Mononuclear cell (primary cell): ENCODE measurements at regions not wholly inside any gene's neighbourhood (a gene's known extent, or its start where the extent isn't known, plus 50 kb on each side); places are given as distances from the start of the nearest gene placed in this dataset.

Experiments
- H3K27me3 ChIP-seq: 2 replicates; pipeline ENCODE4 v1.6.0; 2011; ENCODE audit warnings: low read length, control low read depth; ENCODE audit not compliant: insufficient read depth
- H3K4me1 ChIP-seq: 2 replicates; pipeline ENCODE4 v1.5.1; 2011; ENCODE audit warnings: mild to moderate bottlenecking, low read length, control low read depth; ENCODE audit not compliant: insufficient read depth
- H3K4me3 ChIP-seq: 2 replicates; pipeline ENCODE4 v1.5.1; 2011; ENCODE audit warnings: mild to moderate bottlenecking, low read length, moderate library complexity
- H3K9me3 ChIP-seq: 2 replicates; pipeline ENCODE4 v1.5.1; 2011; ENCODE audit warnings: low read depth, mild to moderate bottlenecking, control low read depth, low read length

DNA sequence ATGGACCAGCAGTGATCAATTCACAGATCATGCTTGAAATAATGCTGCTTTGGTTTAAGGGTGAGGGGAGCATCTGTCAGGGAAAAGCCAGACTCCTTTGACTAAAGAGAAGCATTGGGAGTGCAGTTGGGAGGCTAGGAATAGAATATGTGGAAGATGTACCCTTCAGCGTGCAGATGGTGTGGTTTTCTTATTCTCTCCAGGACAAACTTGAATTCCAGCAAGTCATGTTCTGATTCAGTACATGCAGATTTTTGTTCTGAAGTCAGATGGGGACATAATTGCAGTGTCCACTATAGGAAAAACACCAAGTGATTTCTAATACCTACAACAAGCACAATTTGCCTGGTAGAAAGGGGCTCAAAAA, 99.0 kb upstream of the LIMCH1 start:
- H3K4me1 ChIP-seq, result no peaks in the 10 kb centered on the region
- H3K27me3 ChIP-seq, result no peaks in the 10 kb centered on the region
- no peak overlapping the region for H3K4me3 ChIP-seq
- no peaks in the 10 kb centered on the region for H3K9me3 ChIP-seq

DNA sequence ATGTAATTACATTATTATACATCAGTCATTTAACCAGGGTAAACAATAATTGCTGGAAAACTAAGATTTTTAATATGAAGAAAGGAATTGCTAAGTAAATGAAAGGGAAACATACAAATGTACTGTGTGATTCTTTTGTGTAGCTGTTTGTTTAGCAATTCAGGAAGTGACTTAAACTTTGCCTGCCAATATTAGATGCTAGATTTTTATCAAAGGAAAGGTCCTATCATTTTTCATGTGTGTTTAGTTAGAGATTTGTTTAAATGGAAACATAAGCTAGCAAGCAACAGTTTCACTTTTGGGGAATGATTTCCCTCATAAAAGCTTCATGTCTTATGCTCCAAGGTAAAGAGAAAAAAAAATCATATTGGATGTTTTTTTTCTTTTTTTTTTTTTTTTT, 95.1 kb upstream of the LIMCH1 start:
- no peaks in the 10 kb centered on the region for H3K4me1 ChIP-seq
- no peak overlapping the region for H3K4me3 ChIP-seq
- no peaks in the 10 kb centered on the region for H3K9me3 ChIP-seq
- no peaks in the 10 kb centered on the region for H3K27me3 ChIP-seq

DNA sequence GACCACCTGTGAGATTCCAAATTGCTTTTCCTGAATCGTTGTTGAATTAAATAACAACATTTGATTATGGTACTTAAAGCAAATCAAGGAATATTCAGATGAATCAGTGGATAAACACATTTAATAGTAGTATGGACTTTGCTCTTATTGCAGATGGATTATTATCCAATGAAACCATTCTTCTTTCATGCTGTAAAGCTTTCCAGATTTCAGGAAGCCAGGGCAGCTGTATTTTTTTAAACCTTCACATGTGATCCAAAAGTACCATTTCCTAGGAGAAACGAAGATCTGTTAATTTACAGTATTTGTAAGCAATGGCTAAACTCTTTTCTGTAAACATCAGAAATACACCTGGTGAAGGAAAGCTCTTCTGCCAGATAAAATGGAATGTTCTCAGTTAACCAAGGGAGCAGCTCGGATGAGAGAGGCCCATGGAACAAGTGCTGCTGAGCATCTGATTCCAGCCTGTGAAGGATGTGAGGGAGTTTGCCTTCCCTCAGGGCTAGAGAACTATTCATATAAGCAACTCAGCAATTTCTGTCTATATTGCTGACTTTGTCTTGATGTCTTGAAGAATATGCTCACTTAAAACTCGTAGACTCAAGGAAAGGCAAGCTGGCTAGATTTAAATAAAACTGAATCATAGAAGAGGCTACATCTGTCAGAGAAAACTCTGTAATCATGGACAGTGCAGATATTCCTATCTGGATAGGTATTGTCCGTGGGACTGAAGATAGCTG, 94.4 kb upstream of the LIMCH1 start:
- H3K4me1 ChIP-seq, result no peaks in the 10 kb centered on the region

GRCh38 chr4:41446391-41446790, 91.6 kb upstream of the LIMCH1 start:
- Histone ChIP-seq H3K4me3 (no peak overlapping the region), H3K4me1 (no peaks in the 10 kb centered on the region), H3K27me3 (no peaks in the 10 kb centered on the region), H3K9me3 (no peaks in the 10 kb centered on the region)

More for the DNA sequence above, 94.4 kb upstream of the LIMCH1 start:
- H3K27me3 ChIP-seq, result no peaks in the 10 kb centered on the region
- no peak overlapping the region for H3K4me3 ChIP-seq
- H3K9me3 ChIP-seq, result no peaks in the 10 kb centered on the region

DNA sequence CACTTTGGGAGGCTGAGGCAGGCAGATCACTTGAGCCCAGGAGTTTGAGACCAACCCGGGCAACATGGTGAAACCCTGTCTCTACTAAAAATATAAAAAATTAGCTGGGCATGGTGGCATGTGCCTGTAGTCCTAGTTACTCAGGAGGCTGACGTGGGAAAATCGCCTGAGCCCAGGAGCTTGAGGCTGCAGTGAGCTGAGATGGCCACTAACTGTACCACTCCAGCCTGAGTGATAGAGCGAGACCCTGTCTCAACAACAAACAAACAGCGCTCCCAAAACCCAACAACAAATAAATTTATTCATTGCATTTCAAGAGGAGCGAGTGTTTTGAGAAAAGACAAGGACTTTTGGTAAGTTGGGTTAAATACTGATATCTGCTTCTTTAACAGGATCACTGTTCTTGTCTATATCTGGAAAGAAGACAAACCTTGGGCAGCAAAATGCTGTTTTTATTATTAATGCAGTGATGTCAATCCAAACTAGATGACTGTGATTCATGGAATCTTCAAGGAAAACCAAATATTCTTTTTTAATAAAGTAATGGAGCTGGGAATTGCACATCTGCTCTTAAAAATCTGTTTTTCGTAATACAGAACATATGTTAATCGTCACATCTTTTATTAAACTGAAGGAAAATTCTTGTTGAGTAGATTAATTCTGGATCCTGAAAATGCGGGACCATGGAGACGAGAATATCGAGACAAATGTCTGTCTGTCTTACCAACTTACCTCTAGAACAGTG, 90.8 kb upstream of the LIMCH1 start:
- Histone ChIP-seq H3K9me3 (no peaks in the 10 kb centered on the region), H3K27me3 (no peaks in the 10 kb centered on the region), H3K4me3 (no peak overlapping the region), H3K4me1 (peaks cover under 1% of the 10 kb centered on the region)

DNA sequence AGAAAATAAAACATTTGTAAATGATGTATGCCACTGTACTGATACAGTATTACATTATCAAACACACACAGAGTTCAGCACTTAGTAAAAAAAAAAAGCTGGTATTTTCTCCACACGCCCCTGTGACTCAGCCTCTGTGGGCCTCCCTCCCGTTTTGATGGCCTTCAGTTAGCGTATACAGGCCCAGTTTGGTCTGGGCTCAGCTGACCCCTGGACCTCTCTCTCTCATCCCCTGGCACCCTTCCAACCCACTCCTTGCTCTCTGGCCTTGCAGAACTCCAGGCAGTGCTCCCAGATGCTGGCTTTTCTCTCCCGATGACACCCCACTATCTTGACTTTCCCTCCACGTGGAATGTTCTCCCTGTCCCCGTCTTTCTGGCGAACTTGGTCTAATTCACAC, 89.0 kb upstream of the LIMCH1 start:
- H3K4me1 ChIP-seq, result peaks cover 4% of the 10 kb centered on the region
- H3K4me3 ChIP-seq, result no peak overlapping the region
- H3K9me3 ChIP-seq, result no peaks in the 10 kb centered on the region
- no peaks in the 10 kb centered on the region for H3K27me3 ChIP-seq

DNA sequence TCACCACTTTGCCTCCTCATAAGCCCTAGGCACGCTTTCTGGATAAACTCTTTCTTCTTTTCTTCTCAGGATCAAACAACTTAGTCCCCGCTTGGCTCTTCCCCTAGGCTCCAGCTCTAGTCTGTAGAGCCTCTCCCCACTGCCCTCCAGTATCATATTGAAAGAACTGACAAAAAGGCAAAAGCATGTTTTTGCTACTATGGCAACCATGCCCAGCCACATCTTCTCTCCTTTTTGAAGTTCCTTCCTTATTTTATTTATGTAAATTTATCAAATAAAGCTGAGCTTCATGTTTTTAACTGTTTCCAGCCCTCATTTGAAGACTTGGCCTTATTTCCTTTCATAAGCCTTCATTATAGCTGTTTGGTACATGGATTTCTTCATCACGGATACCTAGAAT, 86.0 kb upstream of the LIMCH1 start:
- Histone ChIP-seq H3K4me3 (no peak overlapping the region), H3K9me3 (no peaks in the 10 kb centered on the region), H3K27me3 (no peaks in the 10 kb centered on the region), H3K4me1 (peaks cover 4% of the 10 kb centered on the region)

DNA sequence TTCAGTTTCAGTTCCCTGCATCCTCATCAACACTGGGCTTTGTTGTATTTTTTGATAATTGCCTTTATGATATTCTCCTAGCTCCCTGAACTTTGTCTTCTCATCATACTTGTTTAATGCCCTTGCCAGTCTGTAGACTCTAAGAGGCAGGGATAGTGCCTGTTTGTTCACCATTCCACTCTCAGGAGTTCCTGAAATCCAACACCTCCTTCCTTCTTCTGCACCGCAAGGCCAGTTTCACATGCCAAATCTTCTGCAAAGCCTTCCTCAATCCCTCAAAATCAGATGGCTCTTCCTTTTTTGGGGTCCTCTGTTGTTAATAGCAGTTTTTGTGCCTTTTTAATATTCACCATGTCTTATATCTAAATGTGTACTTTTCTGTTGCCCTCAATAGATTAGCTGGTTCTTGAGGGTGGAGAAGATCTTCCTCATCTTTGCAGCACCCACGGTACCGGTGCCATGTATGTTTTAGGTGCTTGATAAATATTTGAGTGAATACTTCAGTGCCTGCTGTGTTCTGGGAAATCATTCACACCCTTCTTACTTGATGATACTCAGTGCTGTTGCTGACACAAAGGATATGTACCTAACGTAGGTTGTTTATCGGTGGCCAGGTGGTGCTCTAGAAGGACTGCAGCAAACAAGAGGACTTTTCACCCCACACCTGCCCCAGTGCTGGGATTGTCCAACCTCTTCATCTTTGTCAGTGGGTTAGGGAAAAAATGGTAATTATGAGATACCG, 85.3 kb upstream of the LIMCH1 start:
- Histone ChIP-seq H3K4me1 (peaks cover 4% of the 10 kb centered on the region), H3K27me3 (no peaks in the 10 kb centered on the region), H3K4me3 (no peak overlapping the region), H3K9me3 (no peaks in the 10 kb centered on the region)

DNA sequence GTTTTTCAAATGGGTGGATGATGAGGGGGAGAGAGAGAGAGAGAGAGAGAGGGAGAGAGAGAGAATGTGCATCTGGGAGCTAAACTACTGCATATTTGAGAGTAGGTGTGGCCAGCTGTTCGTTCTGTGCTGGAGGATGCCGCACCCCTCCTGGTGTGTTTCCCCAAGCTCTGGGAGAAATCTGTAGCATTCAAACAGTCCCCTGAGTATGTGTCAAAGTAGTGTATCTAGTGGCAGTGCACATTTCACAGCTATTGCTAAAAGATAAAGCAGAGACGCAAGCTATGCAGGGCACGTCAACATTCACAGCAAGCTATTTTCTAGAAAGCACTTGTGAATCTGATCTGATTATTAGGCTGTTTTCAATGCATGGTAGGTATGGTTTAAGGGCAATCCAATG, 83.5 kb upstream of the LIMCH1 start:
- H3K27me3 ChIP-seq, result no peaks in the 10 kb centered on the region
- H3K9me3 ChIP-seq, result no peaks in the 10 kb centered on the region
- H3K4me1 ChIP-seq, result peaks cover 4% of the 10 kb centered on the region
- H3K4me3 ChIP-seq, result no peak overlapping the region

DNA sequence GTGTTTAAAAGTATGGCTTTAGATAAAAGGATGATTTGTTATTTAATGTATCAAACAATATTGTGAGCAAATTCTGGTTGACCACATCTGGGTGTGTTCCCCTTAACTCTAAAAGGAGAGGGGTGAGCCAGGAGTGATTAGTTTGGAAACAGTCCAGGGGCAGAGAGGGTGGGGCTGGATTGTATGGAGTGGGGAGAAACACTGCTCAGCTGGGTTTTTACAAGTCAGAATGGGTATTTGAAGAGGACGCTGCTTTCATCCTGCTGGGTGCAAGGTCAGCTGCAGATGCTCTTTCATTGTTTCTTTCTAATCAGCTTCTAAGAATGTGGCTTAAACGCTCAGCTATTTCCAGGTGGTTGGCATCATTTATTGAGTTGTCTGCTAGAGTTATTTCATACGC, 82.8 kb upstream of the LIMCH1 start:
- H3K27me3 ChIP-seq, result no peaks in the 10 kb centered on the region
- H3K4me3 ChIP-seq, result no peak overlapping the region
- H3K4me1 ChIP-seq, result peaks cover 4% of the 10 kb centered on the region
- no peaks in the 10 kb centered on the region for H3K9me3 ChIP-seq

- Histone ChIP-seq H3K27me3 (no peaks in the 10 kb centered on the region), H3K4me1 (peaks cover 4% of the 10 kb centered on the region), H3K4me3 (no peak overlapping the region), H3K9me3 (no peaks in the 10 kb centered on the region)
Measured at GRCh38 chr4:41456559-41457101, 81.3 kb upstream of the LIMCH1 start.

- H3K4me1 ChIP-seq, result no peaks in the 10 kb centered on the region
Measured at GRCh38 chr4:41458689-41459088, 79.3 kb upstream of the LIMCH1 start.

GRCh38 chr4:41460641-41461040, 77.3 kb upstream of the LIMCH1 start:
- H3K4me1 ChIP-seq, result no peaks in the 10 kb centered on the region
- no peaks in the 10 kb centered on the region for H3K9me3 ChIP-seq
- no peaks in the 10 kb centered on the region for H3K27me3 ChIP-seq
- no peak overlapping the region for H3K4me3 ChIP-seq

More at GRCh38 chr4:41458689-41459088, 79.3 kb upstream of the LIMCH1 start:
- Histone ChIP-seq H3K27me3 (no peaks in the 10 kb centered on the region), H3K4me3 (no peak overlapping the region), H3K9me3 (no peaks in the 10 kb centered on the region)

DNA sequence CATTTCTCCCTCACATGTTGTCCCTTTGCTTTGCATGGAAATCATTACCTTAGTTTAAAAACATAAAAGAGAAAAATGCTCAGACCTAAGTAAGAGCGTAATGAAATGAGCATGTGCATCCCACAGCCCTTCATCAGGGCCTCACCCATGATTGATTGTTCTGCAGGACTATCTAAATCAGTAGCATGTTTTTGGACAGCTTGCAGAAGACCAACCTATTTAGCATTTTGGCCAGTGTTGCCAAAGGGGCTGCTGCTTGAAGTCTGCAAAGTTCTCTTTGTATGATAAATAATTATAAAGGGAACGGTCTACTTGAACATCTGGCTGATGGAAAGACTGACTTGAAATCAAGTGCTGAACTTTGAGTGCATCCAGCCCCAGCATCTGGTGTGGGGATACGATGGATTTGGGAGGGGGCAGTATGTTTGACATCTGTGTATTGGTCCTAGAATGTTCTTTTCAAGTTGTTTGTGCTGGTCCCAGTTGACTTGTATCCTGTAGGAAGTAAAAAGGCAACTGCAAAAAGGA, 76.1 kb upstream of the LIMCH1 start:
- no peaks in the 10 kb centered on the region for H3K4me1 ChIP-seq
- no peaks in the 10 kb centered on the region for H3K9me3 ChIP-seq
- H3K27me3 ChIP-seq, result no peaks in the 10 kb centered on the region
- H3K4me3 ChIP-seq, result no peak overlapping the region
